GM18951 (cell line): ENCODE measurements at regions not wholly inside any gene's neighbourhood (a gene's known extent, or its start where the extent isn't known, plus 50 kb on each side); places are given as distances from the start of the nearest gene placed in this dataset.

Source experiments
- POLR2A ChIP-seq: IDR thresholded peaks from 4 replicates; pipeline ENCODE4 v1.6.1; 2011; ENCODE audit warnings: mild to moderate bottlenecking; ENCODE audit not compliant: insufficient read length, insufficient read depth; ENCODE audit errors: extremely low read depth
- in situ Hi-C: fragments of 300-500 bp; cut with MboI; formaldehyde crosslinking; loops from one replicate; pipeline ENCODE4 v1.12.0; 2022; ENCODE audit warnings: low sequenced_read_pairs, mixed read lengths, inconsistent platforms; ENCODE audit not compliant: unreplicated experiment

DNA sequence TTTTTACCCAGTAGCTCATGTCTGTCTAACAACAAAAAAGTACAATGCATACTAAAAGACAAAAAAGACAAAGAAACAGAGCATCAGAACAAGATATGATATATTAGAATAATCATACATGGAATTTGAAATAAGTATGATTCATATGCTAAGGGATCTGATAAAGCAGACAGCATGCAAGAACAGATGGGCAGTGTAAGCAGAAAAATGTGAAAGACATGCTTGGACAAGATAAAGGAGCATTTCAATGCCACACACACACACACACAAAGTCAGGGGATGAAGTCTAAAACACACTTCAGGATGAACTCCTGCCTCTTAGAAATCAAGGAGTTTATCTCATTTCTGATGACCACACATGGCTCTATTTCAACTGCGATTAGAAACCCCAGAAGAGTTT is 649.6 kb upstream of the NDST4 start:
- no peak for TF ChIP-seq POLR2A
- in situ Hi-C loops, result no loop called here

DNA sequence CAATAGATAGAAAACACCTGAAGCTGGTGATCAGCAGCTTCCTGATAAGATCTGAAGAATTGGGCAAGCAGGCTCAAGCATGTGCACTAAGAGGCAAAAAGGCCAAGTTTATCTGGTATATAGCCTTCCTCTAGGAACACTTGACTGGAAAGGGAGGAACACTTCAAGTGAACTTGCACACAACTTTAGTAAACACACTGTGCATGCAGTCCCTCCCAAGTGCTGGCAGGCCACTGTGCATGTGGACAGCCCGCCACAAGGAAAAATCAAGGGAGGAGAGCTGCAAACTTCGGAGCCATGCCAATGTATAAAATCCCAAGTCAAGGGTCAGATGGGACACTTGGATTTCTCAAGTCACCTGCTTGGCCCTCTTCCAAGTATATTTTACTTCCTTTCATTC is 645.8 kb upstream of the NDST4 start:
- TF ChIP-seq POLR2A, result no peak
- in situ Hi-C loops, result no loop called here

DNA sequence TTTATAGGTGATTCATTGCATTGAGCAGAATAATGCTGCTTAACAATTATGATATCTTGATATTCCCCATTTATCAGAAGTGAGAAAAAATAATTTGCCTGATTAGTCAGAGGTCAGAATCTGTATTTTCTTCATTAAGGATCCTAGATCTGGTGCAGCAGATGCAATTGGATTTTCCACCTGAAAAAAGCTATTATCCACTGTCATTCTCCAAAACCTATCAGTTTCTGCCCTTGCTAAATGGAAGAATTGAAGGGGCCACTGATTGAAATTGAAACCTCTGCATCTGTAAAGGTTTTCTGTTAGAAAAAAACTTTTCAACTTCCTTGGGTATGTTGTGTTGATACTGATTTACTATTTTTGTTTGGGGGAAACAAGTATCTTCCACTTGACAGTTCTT is 636.0 kb upstream of the NDST4 start:
- in situ Hi-C loops, result no loop called here
- TF ChIP-seq POLR2A, result no peak

DNA sequence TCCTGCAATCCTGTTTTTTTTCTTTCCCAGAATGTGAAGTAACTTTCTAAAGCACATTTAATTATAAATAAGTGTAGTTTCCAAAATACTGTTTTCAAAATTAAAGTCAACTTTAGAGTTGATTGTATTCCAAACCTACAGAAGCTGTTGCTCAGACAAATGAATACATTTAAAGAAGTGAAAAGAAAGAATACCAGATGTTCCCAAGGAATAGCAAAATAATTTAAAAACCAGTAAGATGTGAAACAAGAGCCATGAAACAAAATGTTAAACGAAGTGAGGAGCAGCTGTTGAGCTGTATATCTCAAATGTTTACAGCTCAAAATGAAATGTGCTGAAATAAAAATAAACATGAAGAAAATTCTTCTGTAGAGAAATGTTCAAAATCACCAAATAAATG is 627.4 kb upstream of the NDST4 start:
- in situ Hi-C loops, result no loop called here
- no peak for TF ChIP-seq POLR2A

DNA sequence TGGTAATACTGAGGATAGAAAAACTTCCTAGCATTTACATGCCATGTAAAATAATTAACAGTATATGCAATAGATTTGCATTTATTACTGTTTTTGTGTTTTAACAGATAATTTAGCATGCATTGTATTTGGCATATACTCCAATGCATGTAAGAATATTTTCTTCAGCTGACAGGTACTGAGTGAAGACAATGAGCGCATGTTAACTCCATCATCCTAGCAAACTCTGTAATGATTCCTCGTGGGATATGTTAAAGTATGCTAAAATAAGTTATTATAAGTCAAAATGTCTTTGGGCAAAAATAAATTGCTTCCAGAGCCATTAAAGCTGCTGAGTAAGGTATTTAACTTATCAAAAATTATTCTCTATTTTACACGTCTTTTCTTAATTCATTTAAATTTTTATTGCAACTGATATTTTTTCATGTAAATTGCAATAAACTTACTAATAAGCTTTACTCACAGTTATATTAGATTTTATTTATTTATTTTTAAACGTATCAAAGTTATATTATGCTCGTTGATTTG is 616.4 kb upstream of the NDST4 start:
- in situ Hi-C loops, result no loop called here

DNA sequence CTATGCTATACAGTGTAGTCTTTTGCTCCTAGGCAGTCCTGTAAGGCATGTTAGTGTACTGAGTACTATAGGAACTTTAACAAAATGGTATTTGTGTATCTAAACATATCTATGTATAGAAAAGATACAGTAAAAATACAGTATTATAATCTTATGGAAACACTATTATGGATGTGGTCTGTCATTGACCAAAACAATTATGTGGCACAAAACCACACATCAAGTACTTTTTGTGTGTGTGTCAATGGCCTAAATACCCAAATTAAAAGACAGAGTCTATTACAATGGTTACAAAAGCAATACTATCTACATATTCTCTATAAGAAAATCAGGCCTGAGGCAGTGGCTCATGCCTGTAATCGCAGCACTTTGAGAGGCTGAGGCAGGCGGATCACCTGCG is 610.2 kb upstream of the NDST4 start:
- TF ChIP-seq POLR2A, result no peak
- in situ Hi-C loops, result no loop called here

More for the DNA sequence above, 616.4 kb upstream of the NDST4 start:
- TF ChIP-seq POLR2A, result no peak

DNA sequence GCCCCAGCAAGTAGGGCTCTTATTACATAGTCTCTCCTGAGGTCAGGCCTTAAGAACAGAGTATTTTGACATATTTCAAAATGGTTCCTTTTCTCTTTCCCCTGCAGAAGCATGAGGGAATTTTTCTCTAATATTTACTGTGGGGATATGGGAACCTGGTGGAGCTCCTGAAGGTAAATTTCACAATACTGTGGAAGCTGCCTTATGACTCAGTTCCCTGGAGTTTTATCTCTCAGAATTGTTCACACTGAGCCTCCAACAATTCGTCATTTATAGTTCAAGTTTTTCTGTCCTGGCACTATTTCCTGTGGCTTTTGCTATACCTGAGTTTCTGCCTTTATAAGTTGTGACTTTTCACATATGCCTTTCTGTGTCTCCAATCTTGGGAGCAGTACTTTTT is 607.2 kb upstream of the NDST4 start:
- no peak for TF ChIP-seq POLR2A
- in situ Hi-C loops, result no loop called here

DNA sequence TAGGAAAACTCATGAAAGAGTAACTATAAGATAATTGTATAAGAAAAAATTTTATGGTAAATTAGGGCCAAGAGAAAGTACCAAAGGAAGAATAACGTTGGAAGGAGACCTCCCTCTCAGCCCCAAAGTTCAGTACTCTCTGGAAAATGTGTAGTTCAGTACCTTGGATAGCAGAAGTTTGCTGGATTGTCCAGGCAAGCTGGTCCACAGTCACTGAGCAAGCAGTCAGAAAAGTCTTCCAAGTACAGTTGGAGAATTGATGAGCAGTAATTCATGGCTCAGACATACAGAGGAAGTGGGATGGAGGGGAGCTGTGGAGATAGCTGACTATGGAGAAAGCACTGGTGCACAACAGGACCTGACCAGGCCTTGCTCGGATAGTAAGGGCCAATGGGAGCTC is 598.2 kb upstream of the NDST4 start:
- in situ Hi-C loops, result no loop called here
- no peak for TF ChIP-seq POLR2A

DNA sequence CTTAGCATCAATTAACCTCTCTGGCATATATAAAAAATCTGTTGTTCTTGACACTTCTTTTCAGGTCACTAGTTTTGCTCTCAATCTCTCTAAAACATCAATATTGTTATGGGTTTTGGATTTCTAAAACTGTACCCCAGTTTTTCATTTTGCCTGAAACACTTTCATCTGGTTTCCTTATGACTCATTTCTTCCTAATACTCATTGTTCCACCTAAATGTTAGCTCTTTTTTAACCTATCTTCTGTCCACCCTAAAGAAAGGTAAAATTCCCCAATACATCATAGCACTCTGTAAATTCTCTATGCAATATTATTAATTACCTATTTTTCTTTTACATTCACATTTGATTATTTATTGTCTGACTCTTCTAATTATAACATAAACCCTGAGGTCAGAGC is 575.5 kb upstream of the NDST4 start:
- in situ Hi-C loops, result no loop called here
- TF ChIP-seq POLR2A, result no peak

DNA sequence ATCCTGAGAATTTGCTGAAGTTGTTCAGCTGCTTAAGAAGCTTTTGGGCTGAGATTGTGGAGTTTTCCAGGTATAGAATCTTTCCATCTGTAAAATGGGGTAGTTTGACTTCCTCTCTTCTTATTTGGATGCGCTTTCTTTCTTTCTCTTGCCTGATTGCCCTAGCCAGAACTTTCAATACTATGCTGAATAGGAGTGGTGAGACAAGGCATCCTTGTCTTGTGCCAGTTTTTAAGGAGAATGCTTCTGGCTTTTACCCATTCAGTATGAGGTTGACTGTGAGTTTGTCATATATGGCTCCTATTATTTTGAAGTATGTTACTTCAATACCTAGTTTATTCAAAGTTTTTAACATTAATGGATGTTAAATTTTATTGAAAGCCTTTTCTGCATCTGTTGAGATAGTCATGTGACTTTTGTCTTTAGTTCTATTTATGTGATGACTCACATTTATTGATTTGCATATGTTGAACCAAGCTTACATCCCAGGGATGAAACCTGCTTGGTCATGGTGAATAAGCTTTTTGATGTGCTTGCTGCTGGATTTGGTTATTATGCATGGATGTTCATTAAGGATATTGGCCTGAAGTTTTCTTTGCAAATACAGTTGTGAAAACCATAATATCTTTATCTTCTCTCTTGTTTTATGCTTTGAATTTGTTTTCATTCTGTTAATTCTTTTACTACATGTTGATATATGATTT is 573.8 kb upstream of the NDST4 start:
- TF ChIP-seq POLR2A, result no peak
- in situ Hi-C loops, result no loop called here

DNA sequence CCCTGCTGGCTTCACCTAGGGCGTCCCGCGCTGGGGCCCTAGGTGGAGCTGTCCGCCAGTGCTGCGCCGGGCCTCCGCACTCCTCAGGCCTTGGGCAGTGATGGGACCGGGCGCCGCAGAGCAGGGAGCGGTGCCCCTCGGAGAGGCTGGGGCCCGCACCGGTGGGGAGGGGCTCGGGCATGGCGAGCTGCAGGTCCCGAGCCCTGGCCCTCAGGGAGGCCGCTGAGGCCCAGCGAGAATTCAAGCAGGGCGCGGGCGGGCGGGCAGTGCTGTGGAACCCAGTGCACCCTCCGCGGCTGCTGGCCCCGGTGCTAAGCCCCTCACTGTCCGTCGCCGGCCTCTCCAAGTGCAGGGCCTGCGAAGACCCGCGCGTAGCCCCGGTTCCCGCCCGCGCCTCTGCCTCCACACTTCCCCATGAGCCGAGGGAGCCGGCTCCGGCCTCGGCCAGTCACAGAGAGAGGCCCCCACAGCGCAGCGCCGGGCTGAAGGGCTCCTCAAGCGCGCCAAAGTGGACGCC is 565.1 kb upstream of the NDST4 start:
- TF ChIP-seq POLR2A, result no peak

DNA sequence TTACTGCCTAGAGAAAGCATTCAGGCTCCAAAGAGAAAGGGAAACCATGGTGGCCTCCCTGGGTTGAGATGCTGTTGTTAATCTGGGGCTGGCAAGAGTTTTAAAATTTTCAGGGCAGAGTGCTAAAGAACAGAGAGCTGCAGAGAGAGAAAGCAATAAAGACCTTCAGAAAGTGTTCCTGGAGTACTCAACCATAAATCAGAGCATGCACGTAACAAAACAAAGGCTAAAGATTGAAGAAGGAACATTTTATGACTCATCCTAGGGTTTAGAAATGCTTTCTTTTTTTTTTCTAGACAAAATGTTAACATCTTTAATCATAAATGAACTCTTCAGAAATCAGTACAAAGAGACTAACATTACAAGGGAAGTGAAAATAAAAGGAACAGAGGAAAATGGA is 562.3 kb upstream of the NDST4 start:
- no peak for TF ChIP-seq POLR2A
- in situ Hi-C loops, result no loop called here

More for the DNA sequence above, 565.1 kb upstream of the NDST4 start:
- in situ Hi-C loops, result no loop called here

DNA sequence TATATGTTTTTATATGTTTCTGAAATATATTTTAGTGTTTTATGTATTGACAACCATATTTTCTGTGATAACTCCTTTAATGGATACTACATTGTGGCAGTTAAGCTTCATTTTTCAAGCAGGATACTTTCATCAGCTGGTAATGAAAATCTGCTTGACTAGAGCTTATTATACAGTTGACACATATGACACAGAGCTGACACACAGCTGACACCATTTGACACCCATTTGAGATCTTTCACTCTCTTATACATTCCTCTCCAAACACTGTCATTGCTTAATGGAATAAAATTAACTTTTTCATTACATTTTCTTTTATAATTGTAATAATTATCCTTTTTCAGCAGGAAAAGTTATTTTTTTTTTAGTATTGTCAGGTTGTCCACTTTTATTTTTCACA is 561.1 kb upstream of the NDST4 start:
- in situ Hi-C loops, result no loop called here
- no peak for TF ChIP-seq POLR2A

DNA sequence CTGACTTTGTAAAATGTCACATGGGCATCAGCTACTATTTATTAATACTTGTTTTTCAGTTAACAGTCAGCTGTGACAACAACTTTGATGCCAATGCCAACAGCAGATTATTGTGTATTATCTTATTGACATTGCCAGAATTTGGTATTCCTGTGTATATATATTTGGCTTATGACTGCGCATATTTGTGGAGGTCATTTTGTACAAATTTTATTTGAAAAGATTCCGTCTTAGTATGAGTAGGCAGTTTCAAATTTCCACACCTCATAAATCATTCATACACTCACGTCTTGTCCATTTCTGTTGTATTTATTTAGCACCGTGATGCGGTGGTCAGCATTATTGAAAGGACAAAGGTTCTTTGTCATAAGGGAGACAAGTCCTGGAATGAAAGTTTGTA is 558.2 kb upstream of the NDST4 start:
- no peak for TF ChIP-seq POLR2A
- in situ Hi-C loops, result no loop called here
